Activated CD4-positive, alpha-beta T cell treated with anti-CD3 and anti-CD28 coated beads, Interleukin-2, amount 10 ng/mL, durations not matched to agents 7 days and 5 days (primary cell): ENCODE measurements at regions not wholly inside any gene's neighbourhood (a gene's known extent, or its start where the extent isn't known, plus 50 kb on each side); places are given as distances from the start of the nearest gene placed in this dataset.

Experiments
- CTCF ChIA-PET: fragments of 350-600 bp; sonication (Branson Sonifier 250); formaldehyde crosslinking; loops from one replicate; lab custom pipeline; 2021; ENCODE audit warnings: antibody characterized with exemption; lab: Charles Lee
- POLR2A ChIA-PET: fragments of 350-600 bp; sonication (Branson Sonifier 250); formaldehyde crosslinking; loops from one replicate; lab custom pipeline; 2021; ENCODE audit warnings: antibody characterized with exemption; lab: Charles Lee
- DNase-seq: peaks from one replicate; pipeline ENCODE4 v3.0.0-alpha.2; 2020
- H3K27ac Mint-ChIP-seq: one replicate; pipeline ENCODE4 v1.8.0; 2021; ENCODE audit warnings: mild to moderate bottlenecking, moderate library complexity, mixed read lengths
- H3K27me3 Mint-ChIP-seq: one replicate; pipeline ENCODE4 v1.8.0; 2021; ENCODE audit warnings: mixed read lengths
- H3K36me3 Mint-ChIP-seq: one replicate; pipeline ENCODE4 v1.8.0; 2021; ENCODE audit warnings: low read depth, mixed read lengths
- H3K4me1 Mint-ChIP-seq: one replicate; pipeline ENCODE4 v1.8.0; 2021; ENCODE audit warnings: mixed read lengths
- H3K4me3 Mint-ChIP-seq: one replicate; pipeline ENCODE4 v1.8.0; 2021; ENCODE audit warnings: mild to moderate bottlenecking, moderate library complexity, mixed read lengths
- H3K9me3 Mint-ChIP-seq: one replicate; pipeline ENCODE4 v1.8.0; 2021; ENCODE audit warnings: mixed read lengths

DNA sequence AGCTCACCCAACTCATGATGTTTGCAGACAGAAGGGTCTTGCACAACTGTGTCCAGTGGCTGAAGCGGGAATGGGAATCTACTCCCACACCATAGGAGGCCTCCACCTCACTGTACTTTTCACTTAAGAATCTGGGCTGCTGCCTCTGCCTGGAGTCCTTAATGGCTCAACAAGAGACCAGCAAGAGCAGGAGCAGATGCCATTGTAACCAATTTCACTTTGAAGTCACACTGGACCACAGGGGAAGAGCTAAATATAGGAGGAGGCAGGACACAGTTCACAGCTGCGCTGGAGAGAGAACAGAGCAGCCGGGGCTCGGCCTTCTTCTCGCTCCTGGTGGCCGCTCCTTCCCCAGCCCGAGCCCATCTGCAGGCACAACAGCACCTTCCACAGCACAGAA lies 120.4 kb downstream of the SIPA1L2 start:
- H3K36me3 Mint-ChIP-seq = no peaks in the 10 kb centered on the region
- H3K27me3 Mint-ChIP-seq = peaks cover 4% of the 10 kb centered on the region
- ChIA-PET CTCF (interaction anchor here (1.2 kb wide), 1 partner anchor 21 kb away, joined by 3 read pairs; no protein-coding TSS in a partner anchor), POLR2A (no interaction called here)
- DNase-seq = no peak
- H3K27ac Mint-ChIP-seq = no peak overlapping the region
- no peaks in the 10 kb centered on the region for H3K4me1 Mint-ChIP-seq
- no peaks in the 10 kb centered on the region for H3K9me3 Mint-ChIP-seq
- no peak overlapping the region for H3K4me3 Mint-ChIP-seq

DNA sequence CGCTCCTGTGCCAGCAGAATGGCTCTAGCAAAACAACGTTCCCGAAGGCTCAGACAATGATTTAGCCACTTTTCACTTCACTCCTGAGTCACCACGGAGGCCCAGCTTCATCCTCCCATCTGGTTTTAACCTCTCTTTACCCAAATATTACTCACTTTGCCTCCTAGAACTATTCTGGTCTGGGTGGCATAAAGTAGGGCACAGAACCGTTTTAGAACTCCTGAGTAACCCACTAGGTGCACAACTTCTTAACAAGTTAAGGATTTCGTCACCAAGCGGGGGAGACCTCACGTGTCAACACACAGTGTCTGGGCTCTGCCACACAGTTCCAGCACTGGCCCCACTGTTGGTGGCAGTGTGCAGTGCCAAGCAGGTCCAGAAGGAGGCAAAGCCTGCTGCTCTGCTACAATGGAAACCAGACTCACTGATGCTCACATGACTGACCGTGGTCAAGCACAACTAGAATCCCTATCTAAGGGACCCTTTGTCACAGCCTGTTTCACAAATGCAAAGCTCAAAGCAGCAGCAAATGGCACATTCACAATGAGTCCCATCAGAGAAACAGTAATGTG lies 121.7 kb downstream of the SIPA1L2 start:
- H3K4me3 Mint-ChIP-seq = no peak overlapping the region
- H3K9me3 Mint-ChIP-seq = no peaks in the 10 kb centered on the region

DNA sequence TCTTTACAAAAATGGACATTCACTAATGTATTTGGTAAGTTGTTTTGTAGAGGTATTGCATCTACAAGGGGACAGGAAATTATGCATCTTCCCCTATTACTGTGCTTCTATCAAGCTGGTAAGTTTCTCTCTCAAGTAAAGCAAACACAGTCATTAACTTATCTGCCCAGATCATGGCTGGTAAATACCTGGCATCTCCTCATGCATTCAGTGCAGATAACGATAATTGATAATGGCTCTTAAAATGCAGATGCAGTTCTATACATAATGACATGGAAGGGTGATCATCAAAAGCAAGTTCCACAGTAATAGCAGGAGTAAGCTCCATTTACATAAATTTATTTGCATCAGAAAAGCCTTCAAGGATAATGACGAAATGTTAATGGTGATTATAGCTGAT lies 122.4 kb downstream of the SIPA1L2 start:
- ChIA-PET CTCF (no interaction called here), POLR2A (no interaction called here)
- H3K27ac Mint-ChIP-seq = no peak overlapping the region

More for the DNA sequence above, 121.7 kb downstream of the SIPA1L2 start:
- Mint-ChIP-seq H3K27ac (no peak overlapping the region), H3K36me3 (no peaks in the 10 kb centered on the region), H3K4me1 (no peaks in the 10 kb centered on the region), H3K27me3 (peaks cover 4% of the 10 kb centered on the region)
- DNase-seq = no peak
- ChIA-PET CTCF (interaction anchor here (1.0 to 1.2 kb wide), 2 partner anchors 17 to 23 kb away, joined by 3 to 5 read pairs; no protein-coding TSS in a partner anchor), POLR2A (no interaction called here)

DNA sequence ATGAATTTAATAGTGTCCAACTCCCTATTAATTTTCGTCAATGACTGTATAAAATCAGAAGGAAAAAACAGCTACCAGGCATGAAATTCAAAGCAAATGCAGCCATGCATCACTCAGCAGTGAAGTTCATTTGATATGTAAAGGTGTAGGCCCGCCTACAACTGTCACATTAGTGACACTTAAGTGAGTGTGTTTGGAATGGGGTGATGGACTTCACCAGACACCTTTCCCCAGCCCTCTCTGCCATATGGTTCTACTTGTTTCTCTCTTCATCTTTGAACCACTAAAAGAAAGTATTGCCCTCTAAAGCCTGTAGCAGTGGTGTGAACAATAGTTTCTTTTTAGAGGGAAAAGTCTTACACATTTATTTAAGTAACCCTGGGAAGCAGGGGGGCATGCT lies 124.0 kb downstream of the SIPA1L2 start:
- Mint-ChIP-seq H3K27me3 (no peaks in the 10 kb centered on the region), H3K4me1 (no peaks in the 10 kb centered on the region), H3K4me3 (no peak overlapping the region), H3K9me3 (no peaks in the 10 kb centered on the region), H3K36me3 (no peaks in the 10 kb centered on the region), H3K27ac (no peak overlapping the region)
- no peak for DNase-seq
- POLR2A ChIA-PET = no interaction called here
- CTCF ChIA-PET = no interaction called here

More for the DNA sequence above, 122.4 kb downstream of the SIPA1L2 start:
- H3K4me1 Mint-ChIP-seq = no peaks in the 10 kb centered on the region
- H3K36me3 Mint-ChIP-seq = no peaks in the 10 kb centered on the region
- DNase-seq = no peak
- no peaks in the 10 kb centered on the region for H3K9me3 Mint-ChIP-seq
- H3K27me3 Mint-ChIP-seq = peaks cover 4% of the 10 kb centered on the region
- no peak overlapping the region for H3K4me3 Mint-ChIP-seq

DNA sequence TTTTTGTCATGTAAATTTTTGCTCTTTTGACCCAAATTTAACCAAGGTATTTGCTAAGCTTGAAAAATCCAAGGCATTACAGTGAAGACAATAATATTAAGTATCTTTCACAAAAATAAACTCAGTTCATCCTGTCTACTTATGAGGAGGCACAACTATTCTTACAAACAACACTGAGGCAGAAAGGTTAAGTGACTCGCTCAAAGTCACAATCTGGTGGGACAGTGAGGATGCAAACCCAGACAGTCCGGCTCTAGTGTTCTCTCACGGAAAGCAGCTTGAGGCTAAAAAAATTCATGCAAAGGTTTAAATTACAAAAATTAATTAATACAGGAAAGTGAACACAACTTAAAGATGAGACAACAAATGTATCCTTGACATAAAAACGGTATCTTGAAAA lies 125.3 kb downstream of the SIPA1L2 start:
- ChIA-PET CTCF (interaction anchor here (0.6 to 1.8 kb wide), 3 partner anchors 16 to 1982 kb away, joined by 3 to 4 read pairs (median 4); no protein-coding TSS in a partner anchor), POLR2A (no interaction called here)
- DNase-seq = no peak
- Mint-ChIP-seq H3K4me1 (no peaks in the 10 kb centered on the region), H3K36me3 (no peaks in the 10 kb centered on the region), H3K4me3 (no peak overlapping the region), H3K27ac (no peak overlapping the region), H3K27me3 (no peaks in the 10 kb centered on the region), H3K9me3 (no peaks in the 10 kb centered on the region)

DNA sequence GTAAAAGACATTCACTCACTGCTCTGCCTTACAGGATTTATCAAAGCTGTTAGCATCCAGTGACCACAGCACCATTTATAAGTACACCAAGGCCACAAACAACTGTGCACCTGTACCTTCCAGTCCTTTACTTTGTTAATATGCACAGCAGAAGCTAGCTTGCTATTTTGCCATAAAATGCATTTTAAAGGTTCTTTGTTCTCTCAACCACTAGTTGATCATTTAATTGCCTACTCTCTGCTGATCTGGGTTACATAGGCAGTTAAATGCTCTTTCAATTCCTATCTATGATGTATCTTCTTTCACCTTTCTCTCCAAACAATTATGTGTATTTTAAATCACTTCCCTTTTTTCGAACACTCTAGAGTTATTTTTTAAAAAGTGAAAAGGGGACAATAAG lies 126.4 kb downstream of the SIPA1L2 start:
- Mint-ChIP-seq H3K4me3 (no peak overlapping the region), H3K27me3 (no peaks in the 10 kb centered on the region), H3K36me3 (no peaks in the 10 kb centered on the region), H3K4me1 (no peaks in the 10 kb centered on the region), H3K9me3 (no peaks in the 10 kb centered on the region), H3K27ac (no peak overlapping the region)
- ChIA-PET POLR2A (no interaction called here), CTCF (interaction anchor here (0.5 to 1.8 kb wide), 3 partner anchors 9 to 121 kb away, joined by 3 to 7 read pairs (median 4); no protein-coding TSS in a partner anchor)
- DNase-seq = no peak

DNA sequence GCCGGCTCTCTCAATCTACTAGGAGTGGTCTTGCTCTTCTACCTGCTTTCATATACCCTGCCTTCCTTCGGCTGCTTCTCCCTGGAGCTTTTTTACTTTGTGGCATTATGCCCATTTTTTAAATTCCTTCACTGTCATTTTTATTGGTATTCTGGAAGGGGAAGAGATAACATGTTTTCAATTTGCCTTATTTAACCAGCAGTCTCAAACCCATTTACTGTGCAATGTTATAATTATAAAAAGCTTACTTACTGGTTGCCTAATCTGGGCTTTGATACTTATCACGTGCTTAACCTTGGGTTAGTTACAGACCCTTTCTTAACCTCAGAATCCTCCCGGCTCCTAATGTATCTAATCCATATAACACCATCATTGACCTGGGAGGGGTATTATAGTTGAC lies 128.1 kb downstream of the SIPA1L2 start:
- no peaks in the 10 kb centered on the region for H3K4me1 Mint-ChIP-seq
- ChIA-PET CTCF (no interaction called here), POLR2A (no interaction called here)
- no peak overlapping the region for H3K4me3 Mint-ChIP-seq
- no peaks in the 10 kb centered on the region for H3K36me3 Mint-ChIP-seq
- H3K9me3 Mint-ChIP-seq = no peaks in the 10 kb centered on the region
- no peaks in the 10 kb centered on the region for H3K27me3 Mint-ChIP-seq
- no peak overlapping the region for H3K27ac Mint-ChIP-seq
- no peak for DNase-seq

DNA sequence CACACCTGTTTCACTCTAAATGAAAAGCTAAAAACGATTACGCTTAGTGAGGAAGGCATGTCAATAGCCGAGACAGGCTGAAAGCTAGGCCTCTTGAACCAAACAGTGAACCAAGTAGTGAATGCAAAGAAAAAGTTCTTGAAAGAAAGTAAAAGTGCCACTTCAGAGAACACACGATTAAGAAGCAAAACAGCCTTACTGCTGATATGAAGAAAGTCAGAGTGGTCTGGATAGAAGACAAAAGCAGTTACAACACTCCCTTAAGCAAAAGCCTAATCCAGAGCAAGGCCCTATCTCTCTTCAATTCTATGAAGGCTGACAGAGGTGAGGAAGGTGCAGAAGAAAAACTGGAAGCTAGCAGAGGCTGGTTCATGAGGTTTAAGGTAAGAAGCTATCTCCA lies 130.7 kb downstream of the SIPA1L2 start:
- ChIA-PET POLR2A (no interaction called here), CTCF (no interaction called here)
- no peaks in the 10 kb centered on the region for H3K4me1 Mint-ChIP-seq
- H3K36me3 Mint-ChIP-seq = no peaks in the 10 kb centered on the region
- no peak overlapping the region for H3K27ac Mint-ChIP-seq
- no peaks in the 10 kb centered on the region for H3K9me3 Mint-ChIP-seq
- no peak overlapping the region for H3K4me3 Mint-ChIP-seq
- no peak for DNase-seq
- H3K27me3 Mint-ChIP-seq = no peaks in the 10 kb centered on the region

DNA sequence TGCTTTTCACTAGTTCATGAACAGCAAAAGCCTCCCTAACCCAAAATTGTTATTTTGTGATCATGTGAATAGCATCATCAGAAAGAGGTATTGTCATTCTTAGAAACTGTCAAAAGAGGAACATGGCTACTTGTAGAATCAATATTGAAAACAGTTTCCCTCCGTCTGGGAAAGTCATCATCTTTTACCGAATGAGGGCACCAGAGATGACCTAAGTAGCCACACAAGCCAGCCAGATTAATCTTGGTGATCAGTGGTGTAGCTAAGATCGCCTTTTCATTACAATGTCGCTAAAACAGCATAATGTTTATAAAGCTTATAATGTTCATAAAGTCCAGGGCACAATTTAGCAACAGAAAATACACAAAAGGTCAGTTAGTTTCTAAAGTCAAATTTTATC lies 136.1 kb downstream of the SIPA1L2 start:
- Mint-ChIP-seq H3K36me3 (no peaks in the 10 kb centered on the region), H3K9me3 (no peaks in the 10 kb centered on the region), H3K27me3 (no peaks in the 10 kb centered on the region), H3K4me3 (no peak overlapping the region), H3K27ac (no peak overlapping the region), H3K4me1 (no peaks in the 10 kb centered on the region)
- DNase-seq = no peak
- POLR2A ChIA-PET = interaction anchor here (0.6 kb wide), 1 partner anchor 829 kb away, joined by 7 read pairs; no protein-coding TSS in a partner anchor
- CTCF ChIA-PET = no interaction called here

DNA sequence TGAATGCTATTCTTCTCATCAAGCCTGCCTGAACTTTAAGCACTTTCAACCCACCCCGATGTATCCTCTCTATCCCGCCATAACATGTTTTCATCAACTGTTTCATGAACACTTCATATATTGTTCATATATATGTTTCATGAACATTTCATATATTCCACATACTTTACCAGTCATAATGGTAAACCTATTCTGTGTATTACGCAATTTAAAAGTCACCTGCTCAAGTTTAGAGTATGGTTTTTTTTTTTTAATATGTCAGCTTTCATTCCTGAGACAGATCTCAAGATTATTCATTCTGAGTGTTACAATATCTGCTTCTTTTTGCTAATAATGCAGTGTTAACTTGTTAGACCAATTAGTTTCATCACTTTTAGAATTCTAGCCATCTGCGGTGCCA lies 140.7 kb downstream of the SIPA1L2 start:
- CTCF ChIA-PET = interaction anchor here (1.2 to 1.5 kb wide), 2 partner anchors 8 to 15 kb away, joined by 3 to 4 read pairs; no protein-coding TSS in a partner anchor
- POLR2A ChIA-PET = no interaction called here
- Mint-ChIP-seq H3K27ac (no peak overlapping the region), H3K9me3 (no peaks in the 10 kb centered on the region), H3K4me3 (no peak overlapping the region), H3K36me3 (no peaks in the 10 kb centered on the region), H3K27me3 (no peaks in the 10 kb centered on the region), H3K4me1 (no peaks in the 10 kb centered on the region)
- DNase-seq = no peak

DNA sequence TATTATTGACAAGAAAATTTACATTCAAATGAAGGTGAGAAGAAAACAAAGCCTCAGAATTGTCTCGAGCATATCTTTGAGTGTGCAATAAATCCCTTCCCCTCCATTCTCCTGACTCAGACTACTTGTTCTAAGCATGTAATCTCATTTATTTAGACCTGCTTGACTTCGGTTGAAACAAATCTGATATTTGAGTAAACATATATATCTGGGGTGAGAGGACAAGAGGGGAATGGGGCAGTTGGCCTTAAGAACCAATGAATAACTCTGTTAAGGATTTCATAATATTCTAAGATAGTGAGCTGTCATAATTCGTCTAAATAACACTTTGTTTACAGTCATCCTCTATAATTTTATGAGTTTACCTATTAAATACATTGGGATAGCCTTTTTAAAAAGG lies 142.7 kb downstream of the SIPA1L2 start:
- H3K9me3 Mint-ChIP-seq = no peaks in the 10 kb centered on the region
- H3K27ac Mint-ChIP-seq = no peak overlapping the region
- POLR2A ChIA-PET = no interaction called here
- no peaks in the 10 kb centered on the region for H3K27me3 Mint-ChIP-seq
- no peak overlapping the region for H3K4me3 Mint-ChIP-seq
- no peaks in the 10 kb centered on the region for H3K36me3 Mint-ChIP-seq
- H3K4me1 Mint-ChIP-seq = no peaks in the 10 kb centered on the region
- CTCF ChIA-PET = no interaction called here
- DNase-seq = no peak

DNA sequence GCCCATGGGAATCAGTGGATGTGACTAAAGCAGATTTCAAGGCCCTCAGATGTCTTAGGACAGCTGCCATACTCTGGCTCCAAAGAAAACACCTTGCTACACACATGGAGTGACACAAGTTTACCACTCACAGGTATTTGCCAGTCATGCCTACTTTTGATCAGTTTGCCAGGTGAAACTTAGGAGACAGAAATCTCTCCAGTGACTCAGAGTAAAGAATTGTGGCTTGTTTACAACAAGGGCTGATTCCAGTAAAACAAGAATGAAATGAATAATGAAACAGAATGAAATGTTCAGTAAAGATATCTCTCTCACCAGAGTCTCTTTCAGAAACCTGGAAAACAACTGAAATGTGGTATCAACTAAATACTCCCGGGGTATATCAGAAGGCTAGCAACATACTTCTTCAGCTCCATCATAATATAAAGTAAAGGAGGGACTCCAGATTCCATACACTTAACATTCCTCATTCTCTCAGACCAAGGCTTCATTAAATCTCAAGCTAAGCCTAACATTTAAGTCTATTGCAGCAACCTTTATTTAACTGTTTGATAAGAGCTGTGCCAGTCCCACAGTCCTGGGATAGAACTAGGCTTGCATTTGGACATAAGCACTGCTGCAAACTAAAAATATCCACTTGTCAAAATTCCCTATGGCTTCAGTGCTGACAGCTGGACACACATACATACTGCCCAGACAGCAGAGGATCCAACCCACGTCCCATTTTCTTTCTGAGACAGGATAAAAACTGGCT lies 143.3 kb downstream of the SIPA1L2 start:
- Mint-ChIP-seq H3K9me3 (no peaks in the 10 kb centered on the region), H3K4me1 (no peaks in the 10 kb centered on the region)

DNA sequence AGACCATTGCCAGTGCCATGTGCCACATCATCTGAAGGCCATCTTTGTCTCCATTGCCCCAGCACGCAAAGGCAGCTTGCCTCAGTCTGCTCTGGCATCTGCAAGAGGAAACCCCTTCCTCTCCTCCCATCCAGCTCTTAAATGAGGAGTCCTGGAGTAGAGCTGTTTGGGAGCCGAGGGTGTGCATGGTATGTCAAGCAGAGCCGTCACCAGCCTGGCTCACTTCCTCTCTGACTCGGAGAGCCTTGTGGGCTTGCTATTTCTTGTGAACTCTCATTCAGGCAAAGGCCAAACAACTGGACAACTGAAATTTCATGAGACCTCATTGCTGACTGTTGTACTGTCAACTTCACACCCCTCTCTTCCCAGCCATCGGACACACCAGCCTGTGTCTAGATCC lies 143.9 kb downstream of the SIPA1L2 start:
- no peaks in the 10 kb centered on the region for H3K9me3 Mint-ChIP-seq
- H3K4me1 Mint-ChIP-seq = no peaks in the 10 kb centered on the region
- no peaks in the 10 kb centered on the region for H3K36me3 Mint-ChIP-seq
- CTCF ChIA-PET = no interaction called here
- DNase-seq = no peak
- POLR2A ChIA-PET = no interaction called here
- no peaks in the 10 kb centered on the region for H3K27me3 Mint-ChIP-seq
- H3K4me3 Mint-ChIP-seq = no peak overlapping the region
- H3K27ac Mint-ChIP-seq = no peak overlapping the region

More for the DNA sequence above, 143.3 kb downstream of the SIPA1L2 start:
- no peak overlapping the region for H3K27ac Mint-ChIP-seq
- no peaks in the 10 kb centered on the region for H3K36me3 Mint-ChIP-seq
- CTCF ChIA-PET = no interaction called here
- no peak overlapping the region for H3K4me3 Mint-ChIP-seq
- POLR2A ChIA-PET = no interaction called here
- no peak for DNase-seq
- H3K27me3 Mint-ChIP-seq = no peaks in the 10 kb centered on the region
